ENCODE measurements at regions not wholly inside any gene's neighbourhood (a gene's known extent, or its start where the extent isn't known, plus 50 kb on each side); places are given as distances from the start of the nearest gene placed in this dataset.

- TF ChIP-seq CTCF (IDR thresholded peaks at IDR 0.05) (no peak), POLR2A (IDR thresholded peaks at IDR 0.05) (no peak)
These were observed 287.8 kb upstream of the USP25 start for GRCh38 chr21:15441992-15442391.

All from heart left ventricle (tissue), 13 donors.